CD4-positive, alpha-beta T cell treated with Interleukin-12 subunit alpha and Interleukin-12 subunit beta, for 1 hour (primary cell): ENCODE measurements at regions not wholly inside any gene's neighbourhood (a gene's known extent, or its start where the extent isn't known, plus 50 kb on each side); places are given as distances from the start of the nearest gene placed in this dataset.

ENCODE experiments used
- DNase-seq: peaks from one replicate; pipeline ENCODE4 v3.0.0-alpha.2; 2020

GRCh38 chrX:66328950-66329596 lies 165.0 kb downstream of the HEPH start:
- no peak for DNase-seq

- DNase-seq: no peak
These were observed 196.8 kb downstream of the HEPH start for GRCh38 chrX:66360894-66361293.

GRCh38 chrX:66384722-66385121 lies 220.7 kb downstream of the HEPH start:
- no peak for DNase-seq

DNA sequence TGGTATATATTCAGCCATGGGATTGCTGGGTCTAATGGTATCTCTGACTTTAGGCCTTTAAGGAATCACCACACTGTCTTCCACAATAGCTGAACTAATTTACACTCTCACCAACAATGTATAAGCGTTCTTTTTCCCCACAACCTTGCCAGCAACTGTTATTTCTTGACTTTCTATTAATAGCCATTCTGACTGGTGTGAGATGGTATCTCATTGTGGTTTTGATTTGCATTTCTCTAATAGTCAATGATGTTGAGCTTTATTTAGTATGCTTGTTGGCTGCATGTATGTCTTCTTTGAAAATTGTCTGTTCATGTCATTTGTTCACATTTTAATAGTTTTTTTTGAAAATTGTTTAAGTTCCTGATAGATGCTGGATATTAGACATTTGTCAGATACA lies 235.2 kb downstream of the HEPH start:
- DNase-seq: no peak

DNA sequence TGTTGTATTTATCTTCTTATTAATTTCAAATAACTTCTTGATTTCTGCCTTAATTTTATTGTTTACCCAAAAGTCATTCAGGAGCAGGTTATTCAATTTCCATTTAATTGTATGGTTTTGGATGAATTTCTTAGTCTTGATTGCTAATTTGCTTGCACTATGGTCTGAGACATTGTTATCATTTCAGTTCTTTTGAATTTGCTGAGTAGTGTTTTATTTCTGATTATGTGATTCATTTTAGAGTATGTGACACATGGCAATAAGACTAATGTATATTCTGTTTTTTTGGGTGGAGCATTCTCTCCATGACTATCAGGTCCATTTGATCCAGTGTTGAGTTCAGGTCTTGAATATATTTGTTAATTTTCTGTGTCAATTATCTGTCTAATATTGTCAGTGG lies 236.7 kb downstream of the EDA2R start:
- DNase-seq: no peak

- peak; percentile 9 for DNase-seq
These were observed 230.4 kb downstream of the EDA2R start for GRCh38 chrX:66408507-66408906.

- DNase-seq: no peak
These were observed 228.1 kb downstream of the EDA2R start for GRCh38 chrX:66410806-66411205.
